ENCODE measurements at regions not wholly inside any gene's neighbourhood (a gene's known extent, or its start where the extent isn't known, plus 50 kb on each side); places are given as distances from the start of the nearest gene placed in this dataset.
A peak's percentile ranks its signal among the peaks of the same experiment; 100 is the strongest.
"Not testable (repeated sequence)": the region's sequence is repeated elsewhere in the genome, so short reads cannot be mapped to it uniquely, and the experiment has no call there.

GRCh38 chr7:96829121-96829520 lies 119.5 kb upstream of the SEM1 start:
- not testable (repeated sequence) for DNase-seq

- no peak for DNase-seq
Observed at GRCh38 chr7:96831446-96831845, 121.8 kb upstream of the SEM1 start.

- no peak for DNase-seq
Observed at GRCh38 chr7:96832092-96832662, 122.5 kb upstream of the SEM1 start.

GRCh38 chr7:96833676-96834453 lies 124.2 kb upstream of the SEM1 start:
- no peak for DNase-seq

GRCh38 chr7:96836456-96836855 lies 126.8 kb upstream of the SEM1 start:
- no peak for DNase-seq

- no peak for DNase-seq
Observed at GRCh38 chr7:96837593-96837992, 127.9 kb upstream of the SEM1 start.

- DNase-seq = no peak
Observed at GRCh38 chr7:96838481-96838880, 128.8 kb upstream of the SEM1 start.

GRCh38 chr7:96855139-96855538 lies 145.5 kb upstream of the SEM1 start:
- no peak for DNase-seq

- no peak for DNase-seq
Observed at GRCh38 chr7:96855691-96856090, 146.0 kb upstream of the SEM1 start.

- DNase-seq = no peak
Observed at GRCh38 chr7:96869538-96869937, 135.8 kb upstream of the DLX6 start.

- no peak for DNase-seq
Observed at GRCh38 chr7:96870185-96870584, 135.2 kb upstream of the DLX6 start.

- DNase-seq = peak; percentile 38
Observed at GRCh38 chr7:96870934-96871333, 134.4 kb upstream of the DLX6 start.

- no peak for DNase-seq
Observed at GRCh38 chr7:96887426-96887825, 117.9 kb upstream of the DLX6 start.

- no peak for DNase-seq
Observed at GRCh38 chr7:96899108-96899507, 106.2 kb upstream of the DLX6 start.

GRCh38 chr7:96901822-96902445 lies 103.4 kb upstream of the DLX6 start:
- DNase-seq = no peak

- no peak for DNase-seq
Observed at GRCh38 chr7:96903906-96904305, 101.4 kb upstream of the DLX6 start.

GRCh38 chr7:96910486-96910885 lies 94.9 kb upstream of the DLX6 start:
- no peak for DNase-seq

GRCh38 chr7:96915029-96915428 lies 90.3 kb upstream of the DLX6 start:
- DNase-seq = no peak

- DNase-seq = no peak
Observed at GRCh38 chr7:96920064-96920463, 85.3 kb upstream of the DLX6 start.

GRCh38 chr7:96920713-96921112 lies 84.6 kb upstream of the DLX6 start:
- no peak for DNase-seq

- no peak for DNase-seq
Observed at GRCh38 chr7:96921231-96921630, 84.1 kb upstream of the DLX6 start.

- no peak for DNase-seq
Observed at GRCh38 chr7:96921771-96922170, 83.6 kb upstream of the DLX6 start.

GRCh38 chr7:96923345-96923744 lies 82.0 kb upstream of the DLX6 start:
- DNase-seq = not testable (repeated sequence)

GRCh38 chr7:96927131-96927530 lies 78.2 kb upstream of the DLX6 start:
- no peak for DNase-seq
